Neural crest cell (in vitro differentiated cells): ENCODE measurements at regions not wholly inside any gene's neighbourhood (a gene's known extent, or its start where the extent isn't known, plus 50 kb on each side); places are given as distances from the start of the nearest gene placed in this dataset.

Experiments used
- DNase-seq: peaks from one replicate; pipeline ENCODE4 v3.0.0; 2021; ENCODE audit warnings: low read depth, mixed read lengths, low spot score
- H3K27ac Mint-ChIP-seq: one replicate; pipeline ENCODE4 v1.8.0; 2021; ENCODE audit warnings: mild to moderate bottlenecking, mixed read lengths; ENCODE audit not compliant: unreplicated experiment
- H3K27me3 Mint-ChIP-seq: 2 replicates; pipeline ENCODE4 v1.8.0; 2021; ENCODE audit warnings: low read depth, mild to moderate bottlenecking, mixed read lengths
- H3K36me3 Mint-ChIP-seq: 2 replicates; pipeline ENCODE4 v1.8.0; 2021; ENCODE audit warnings: low read depth, mild to moderate bottlenecking, mixed read lengths
- H3K4me1 Mint-ChIP-seq: 2 replicates; pipeline ENCODE4 v1.8.0; 2021; ENCODE audit warnings: mixed read lengths
- H3K4me3 Mint-ChIP-seq: one replicate; pipeline ENCODE4 v1.8.0; 2021; ENCODE audit warnings: mild to moderate bottlenecking, mixed read lengths
- H3K9me3 Mint-ChIP-seq: 2 replicates; pipeline ENCODE4 v1.8.0; 2021; ENCODE audit warnings: mixed read lengths
- TF ChIP-seq, protein P1 (sequence below): fragments of 200-600 bp; sonication (generic); conservative IDR thresholded peaks from 2 replicates; pipeline ENCODE4 v1.5.0; 2021; ENCODE audit warnings: antibody characterized with exemption, mild to moderate bottlenecking

DNA sequence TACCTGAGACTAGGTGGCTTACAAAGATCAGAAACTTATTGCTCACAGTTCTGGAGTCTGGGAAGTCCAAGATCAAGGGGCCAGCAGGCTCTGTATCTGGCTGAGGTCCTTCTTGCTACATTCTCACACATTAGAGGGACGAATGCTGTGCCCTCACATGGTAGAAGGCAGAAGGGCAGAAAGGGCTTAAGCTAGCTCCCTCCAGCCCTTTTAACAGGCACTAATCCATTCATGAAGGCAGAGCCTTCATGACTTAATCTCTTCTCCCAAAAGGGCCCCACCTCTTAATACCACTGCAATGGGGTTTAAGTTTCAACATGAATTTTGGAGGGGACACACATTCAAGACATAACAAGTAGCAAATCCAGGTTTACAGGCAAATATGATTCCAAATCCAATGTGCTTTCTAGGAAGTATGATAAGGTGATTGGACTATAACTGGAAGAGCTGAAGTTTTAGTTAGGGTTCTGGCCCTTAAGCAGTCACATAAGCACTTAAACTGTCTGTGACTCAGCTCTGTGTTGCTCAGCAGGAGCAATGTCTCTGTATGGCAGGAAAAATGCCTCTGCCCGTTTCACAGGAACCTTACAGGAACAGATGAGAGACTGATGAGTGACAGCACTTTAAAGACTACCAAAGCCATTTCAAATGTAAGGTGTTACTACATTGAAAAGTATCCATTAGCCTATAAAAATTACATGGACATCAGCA lies 119.6 kb upstream of the PTPRM start:
- no peaks in the 10 kb centered on the region for H3K36me3 Mint-ChIP-seq
- no peaks in the 10 kb centered on the region for H3K9me3 Mint-ChIP-seq
- no peaks in the 10 kb centered on the region for H3K27me3 Mint-ChIP-seq
- peaks cover 4% of the 10 kb centered on the region for H3K4me1 Mint-ChIP-seq
- no peak overlapping the region for H3K4me3 Mint-ChIP-seq
- DNase-seq = no peak
- no peak overlapping the region for H3K27ac Mint-ChIP-seq
- TF ChIP-seq, protein P1, sequence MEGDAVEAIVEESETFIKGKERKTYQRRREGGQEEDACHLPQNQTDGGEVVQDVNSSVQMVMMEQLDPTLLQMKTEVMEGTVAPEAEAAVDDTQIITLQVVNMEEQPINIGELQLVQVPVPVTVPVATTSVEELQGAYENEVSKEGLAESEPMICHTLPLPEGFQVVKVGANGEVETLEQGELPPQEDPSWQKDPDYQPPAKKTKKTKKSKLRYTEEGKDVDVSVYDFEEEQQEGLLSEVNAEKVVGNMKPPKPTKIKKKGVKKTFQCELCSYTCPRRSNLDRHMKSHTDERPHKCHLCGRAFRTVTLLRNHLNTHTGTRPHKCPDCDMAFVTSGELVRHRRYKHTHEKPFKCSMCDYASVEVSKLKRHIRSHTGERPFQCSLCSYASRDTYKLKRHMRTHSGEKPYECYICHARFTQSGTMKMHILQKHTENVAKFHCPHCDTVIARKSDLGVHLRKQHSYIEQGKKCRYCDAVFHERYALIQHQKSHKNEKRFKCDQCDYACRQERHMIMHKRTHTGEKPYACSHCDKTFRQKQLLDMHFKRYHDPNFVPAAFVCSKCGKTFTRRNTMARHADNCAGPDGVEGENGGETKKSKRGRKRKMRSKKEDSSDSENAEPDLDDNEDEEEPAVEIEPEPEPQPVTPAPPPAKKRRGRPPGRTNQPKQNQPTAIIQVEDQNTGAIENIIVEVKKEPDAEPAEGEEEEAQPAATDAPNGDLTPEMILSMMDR = no peak

DNA sequence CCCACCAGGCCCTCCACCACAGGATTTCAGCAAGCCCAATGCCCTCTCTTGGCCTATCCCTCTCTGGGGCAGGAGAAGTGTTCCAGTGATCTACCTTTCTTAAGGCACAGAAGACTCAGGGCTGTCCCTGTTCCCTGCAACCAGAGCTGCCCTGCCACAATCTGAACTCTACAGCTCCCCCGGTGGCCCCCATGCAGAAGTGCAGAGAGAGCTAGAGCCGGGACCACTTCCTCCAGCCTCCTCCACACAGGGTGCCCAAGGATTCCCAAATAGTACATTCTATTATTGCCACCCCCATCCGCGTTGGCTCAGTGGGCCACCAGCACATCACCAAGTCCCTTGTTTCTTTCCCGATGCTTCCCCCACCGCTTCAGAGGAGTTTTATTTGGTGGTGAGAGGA lies 114.8 kb upstream of the PTPRM start:
- Mint-ChIP-seq H3K27me3 (no peaks in the 10 kb centered on the region), H3K36me3 (no peaks in the 10 kb centered on the region), H3K27ac (no peak overlapping the region), H3K4me3 (no peak overlapping the region), H3K9me3 (no peaks in the 10 kb centered on the region), H3K4me1 (peaks cover 4% of the 10 kb centered on the region)
- peak; percentile 36 for DNase-seq
- TF ChIP-seq, protein P1 = peak; percentile 68

DNA sequence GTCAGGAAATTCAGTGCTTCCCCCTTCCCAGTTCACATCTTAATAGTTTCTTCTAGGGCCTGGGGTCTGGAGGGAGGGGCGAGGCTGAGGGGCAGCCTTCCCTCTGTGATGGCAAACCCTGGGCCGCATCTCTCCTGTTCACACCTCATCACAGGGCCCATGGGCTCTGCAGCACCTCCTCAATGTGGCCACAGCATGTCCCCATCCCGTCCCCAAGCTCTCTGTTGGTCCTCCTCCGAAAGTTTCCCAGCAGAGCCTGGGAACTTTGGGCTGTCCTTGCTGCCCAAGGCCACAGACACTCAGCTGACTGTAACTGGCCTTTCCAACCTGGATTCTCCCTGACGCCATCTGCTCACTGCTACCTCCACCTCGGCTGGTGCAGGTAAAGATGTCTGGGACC lies 112.7 kb upstream of the PTPRM start:
- DNase-seq = no peak
- Mint-ChIP-seq H3K4me1 (peaks cover 4% of the 10 kb centered on the region), H3K36me3 (no peaks in the 10 kb centered on the region), H3K27ac (no peak overlapping the region), H3K27me3 (no peaks in the 10 kb centered on the region), H3K9me3 (no peaks in the 10 kb centered on the region), H3K4me3 (no peak overlapping the region)
- TF ChIP-seq, protein P1 = no peak

DNA sequence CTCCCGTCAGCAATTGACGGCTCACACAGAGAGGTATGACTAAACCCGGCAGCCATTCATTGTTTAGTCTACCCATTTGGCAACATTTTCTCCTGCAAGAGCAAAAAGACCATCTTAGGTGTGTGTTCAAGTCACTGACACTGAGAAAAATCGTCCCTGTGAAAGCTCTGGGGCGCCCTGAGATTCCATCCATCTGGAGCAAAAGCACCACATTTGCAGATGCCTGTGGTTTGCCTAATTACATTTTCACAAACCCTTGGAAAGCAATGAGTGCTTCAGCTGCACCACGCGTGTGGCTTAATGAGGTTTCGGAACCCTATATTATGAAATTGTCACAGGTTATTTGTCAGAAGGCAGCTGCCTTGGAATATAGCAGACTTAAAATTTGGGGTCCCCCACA lies 110.7 kb upstream of the PTPRM start:
- H3K27me3 Mint-ChIP-seq = no peaks in the 10 kb centered on the region
- H3K4me3 Mint-ChIP-seq = no peak overlapping the region

GRCh38 chr18:7457262-7457661 lies 109.9 kb upstream of the PTPRM start:
- H3K9me3 Mint-ChIP-seq = no peaks in the 10 kb centered on the region
- no peaks in the 10 kb centered on the region for H3K27me3 Mint-ChIP-seq
- TF ChIP-seq, protein P1 = no peak
- H3K36me3 Mint-ChIP-seq = no peaks in the 10 kb centered on the region
- no peak for DNase-seq
- peaks cover 13% of the 10 kb centered on the region for H3K4me1 Mint-ChIP-seq
- no peak overlapping the region for H3K27ac Mint-ChIP-seq
- no peak overlapping the region for H3K4me3 Mint-ChIP-seq

More for the DNA sequence above, 110.7 kb upstream of the PTPRM start:
- TF ChIP-seq, protein P1 = no peak
- H3K27ac Mint-ChIP-seq = no peak overlapping the region
- H3K36me3 Mint-ChIP-seq = no peaks in the 10 kb centered on the region
- H3K4me1 Mint-ChIP-seq = peaks cover 13% of the 10 kb centered on the region
- no peaks in the 10 kb centered on the region for H3K9me3 Mint-ChIP-seq
- DNase-seq = no peak
